ENCODE measurements at regions not wholly inside any gene's neighbourhood (a gene's known extent, or its start where the extent isn't known, plus 50 kb on each side); places are given as distances from the start of the nearest gene placed in this dataset.
A peak's percentile ranks its signal among the peaks of the same experiment; 100 is the strongest.
"Not testable (repeated sequence)": the region's sequence is repeated elsewhere in the genome, so short reads cannot be mapped to it uniquely, and the experiment has no call there.

GRCh38 chr14:46596236-46596635 lies 55.3 kb downstream of the RPL10L start:
- H3K36me3 ChIP-seq (ENCODE audit: control insufficient read depth, insufficient read depth, low read length), result no peaks in the 10 kb centered on the region
- H3K27ac ChIP-seq (ENCODE audit: low read length), result no peak overlapping the region
- H3K27me3 ChIP-seq (ENCODE audit: control insufficient read depth, insufficient read depth, low read length), result no peaks in the 10 kb centered on the region
- no peaks in the 10 kb centered on the region for H3K9me3 ChIP-seq (replicated peaks; ENCODE audit: control insufficient read depth, low read depth, low read length)
- no peaks in the 10 kb centered on the region for H3K4me1 ChIP-seq (ENCODE audit: control insufficient read depth, insufficient read depth, low read length)
- no peak overlapping the region for H3K4me3 ChIP-seq (ENCODE audit: low read length)
- DNase-seq, result peak; percentile 11

GRCh38 chr14:46582826-46583225 lies 68.8 kb downstream of the RPL10L start:
- no CpG with 5 or more reads among the region's 1 CpG for WGBS (ENCODE audit: insufficient coverage)
- Histone ChIP-seq H3K27ac (ENCODE audit: low read length) (no peak overlapping the region), H3K36me3 (ENCODE audit: control insufficient read depth, insufficient read depth, low read length) (no peaks in the 10 kb centered on the region), H3K4me3 (ENCODE audit: low read length) (no peak overlapping the region), H3K9me3 (replicated peaks; ENCODE audit: control insufficient read depth, low read depth, low read length) (no peaks in the 10 kb centered on the region), H3K27me3 (ENCODE audit: control insufficient read depth, insufficient read depth, low read length) (no peaks in the 10 kb centered on the region), H3K4me1 (ENCODE audit: control insufficient read depth, insufficient read depth, low read length) (no peaks in the 10 kb centered on the region)
- peak; percentile 5 for DNase-seq

- WGBS (ENCODE audit: insufficient coverage), result no CpG with 5 or more reads among the region's 5 CpGs
These were observed 70.4 kb downstream of the RPL10L start for GRCh38 chr14:46581036-46581671.

GRCh38 chr14:46574978-46575375 lies 76.6 kb downstream of the RPL10L start:
- Histone ChIP-seq H3K27me3 (ENCODE audit: control insufficient read depth, insufficient read depth, low read length) (no peaks in the 10 kb centered on the region), H3K27ac (ENCODE audit: low read length) (no peak overlapping the region), H3K9me3 (replicated peaks; ENCODE audit: control insufficient read depth, low read depth, low read length) (no peaks in the 10 kb centered on the region), H3K4me3 (ENCODE audit: low read length) (no peak overlapping the region), H3K36me3 (ENCODE audit: control insufficient read depth, insufficient read depth, low read length) (no peaks in the 10 kb centered on the region), H3K4me1 (ENCODE audit: control insufficient read depth, insufficient read depth, low read length) (no peaks in the 10 kb centered on the region)
- 83% methylated on average over 2 of the region's 2 CpGs for WGBS (ENCODE audit: insufficient coverage)
- DNase-seq, result no peak

More at GRCh38 chr14:46581036-46581671, 70.4 kb downstream of the RPL10L start:
- Histone ChIP-seq H3K4me1 (ENCODE audit: control insufficient read depth, insufficient read depth, low read length) (no peaks in the 10 kb centered on the region), H3K27me3 (ENCODE audit: control insufficient read depth, insufficient read depth, low read length) (no peaks in the 10 kb centered on the region), H3K4me3 (ENCODE audit: low read length) (no peak overlapping the region), H3K36me3 (ENCODE audit: control insufficient read depth, insufficient read depth, low read length) (no peaks in the 10 kb centered on the region), H3K9me3 (replicated peaks; ENCODE audit: control insufficient read depth, low read depth, low read length) (no peaks in the 10 kb centered on the region), H3K27ac (ENCODE audit: low read length) (no peak overlapping the region)
- DNase-seq, result peak; percentile 11

GRCh38 chr14:46574221-46574977 lies 77.2 kb downstream of the RPL10L start:
- 11% methylated on average over 1 of the region's 3 CpGs for WGBS (ENCODE audit: insufficient coverage)
- Histone ChIP-seq H3K9me3 (replicated peaks; ENCODE audit: control insufficient read depth, low read depth, low read length) (no peaks in the 10 kb centered on the region), H3K27ac (ENCODE audit: low read length) (no peak overlapping the region), H3K4me3 (ENCODE audit: low read length) (no peak overlapping the region), H3K4me1 (ENCODE audit: control insufficient read depth, insufficient read depth, low read length) (no peaks in the 10 kb centered on the region), H3K36me3 (ENCODE audit: control insufficient read depth, insufficient read depth, low read length) (no peaks in the 10 kb centered on the region), H3K27me3 (ENCODE audit: control insufficient read depth, insufficient read depth, low read length) (no peaks in the 10 kb centered on the region)
- no peak for DNase-seq

- Histone ChIP-seq H3K4me3 (ENCODE audit: low read length) (no peak overlapping the region), H3K9me3 (replicated peaks; ENCODE audit: control insufficient read depth, low read depth, low read length) (no peaks in the 10 kb centered on the region), H3K4me1 (ENCODE audit: control insufficient read depth, insufficient read depth, low read length) (no peaks in the 10 kb centered on the region), H3K36me3 (ENCODE audit: control insufficient read depth, insufficient read depth, low read length) (no peaks in the 10 kb centered on the region), H3K27ac (ENCODE audit: low read length) (no peak overlapping the region), H3K27me3 (ENCODE audit: control insufficient read depth, insufficient read depth, low read length) (no peaks in the 10 kb centered on the region)
- DNase-seq, result no peak
These were observed 78.1 kb downstream of the RPL10L start for GRCh38 chr14:46573498-46573897.

GRCh38 chr14:46571970-46572369 lies 79.6 kb downstream of the RPL10L start:
- no CpG with 5 or more reads among the region's 2 CpGs for WGBS (ENCODE audit: insufficient coverage)
- Histone ChIP-seq H3K4me3 (ENCODE audit: low read length) (no peak overlapping the region), H3K27ac (ENCODE audit: low read length) (no peak overlapping the region), H3K9me3 (replicated peaks; ENCODE audit: control insufficient read depth, low read depth, low read length) (no peaks in the 10 kb centered on the region), H3K4me1 (ENCODE audit: control insufficient read depth, insufficient read depth, low read length) (no peaks in the 10 kb centered on the region), H3K36me3 (ENCODE audit: control insufficient read depth, insufficient read depth, low read length) (no peaks in the 10 kb centered on the region), H3K27me3 (ENCODE audit: control insufficient read depth, insufficient read depth, low read length) (no peaks in the 10 kb centered on the region)
- DNase-seq, result no peak

GRCh38 chr14:46568161-46568560 lies 83.4 kb downstream of the RPL10L start:
- H3K36me3 ChIP-seq (ENCODE audit: control insufficient read depth, insufficient read depth, low read length); H3K27me3 ChIP-seq (ENCODE audit: control insufficient read depth, insufficient read depth, low read length); H3K4me1 ChIP-seq (ENCODE audit: control insufficient read depth, insufficient read depth, low read length); H3K27ac ChIP-seq (ENCODE audit: low read length); H3K4me3 ChIP-seq (ENCODE audit: low read length); H3K9me3 ChIP-seq (replicated peaks; ENCODE audit: control insufficient read depth, low read depth, low read length); DNase-seq: not testable (repeated sequence)
- WGBS (ENCODE audit: insufficient coverage), result no CpG with 5 or more reads among the region's 1 CpG

- Histone ChIP-seq H3K27me3 (ENCODE audit: control insufficient read depth, insufficient read depth, low read length) (no peaks in the 10 kb centered on the region), H3K4me3 (ENCODE audit: low read length) (no peak overlapping the region), H3K36me3 (ENCODE audit: control insufficient read depth, insufficient read depth, low read length) (no peaks in the 10 kb centered on the region), H3K27ac (ENCODE audit: low read length) (no peak overlapping the region), H3K9me3 (replicated peaks; ENCODE audit: control insufficient read depth, low read depth, low read length) (no peaks in the 10 kb centered on the region), H3K4me1 (ENCODE audit: control insufficient read depth, insufficient read depth, low read length) (no peaks in the 10 kb centered on the region)
- no CpG with 5 or more reads among the region's 9 CpGs for WGBS (ENCODE audit: insufficient coverage)
- no peak for DNase-seq
These were observed 100.7 kb downstream of the RPL10L start for GRCh38 chr14:46550836-46551235.

GRCh38 chr14:46540986-46541385 lies 110.6 kb downstream of the RPL10L start:
- H3K36me3 ChIP-seq (ENCODE audit: control insufficient read depth, insufficient read depth, low read length), result no peaks in the 10 kb centered on the region
- WGBS (ENCODE audit: insufficient coverage), result no CpG with 5 or more reads among the region's 2 CpGs
- no peaks in the 10 kb centered on the region for H3K4me1 ChIP-seq (ENCODE audit: control insufficient read depth, insufficient read depth, low read length)
- H3K27me3 ChIP-seq (ENCODE audit: control insufficient read depth, insufficient read depth, low read length), result no peaks in the 10 kb centered on the region
- no peak for DNase-seq
- no peak overlapping the region for H3K27ac ChIP-seq (ENCODE audit: low read length)
- no peaks in the 10 kb centered on the region for H3K9me3 ChIP-seq (replicated peaks; ENCODE audit: control insufficient read depth, low read depth, low read length)
- no peak overlapping the region for H3K4me3 ChIP-seq (ENCODE audit: low read length)

- Histone ChIP-seq H3K4me3 (ENCODE audit: low read length) (no peak overlapping the region), H3K27ac (ENCODE audit: low read length) (no peak overlapping the region), H3K9me3 (replicated peaks; ENCODE audit: control insufficient read depth, low read depth, low read length) (no peaks in the 10 kb centered on the region), H3K4me1 (ENCODE audit: control insufficient read depth, insufficient read depth, low read length) (no peaks in the 10 kb centered on the region), H3K27me3 (ENCODE audit: control insufficient read depth, insufficient read depth, low read length) (no peaks in the 10 kb centered on the region), H3K36me3 (ENCODE audit: control insufficient read depth, insufficient read depth, low read length) (no peaks in the 10 kb centered on the region)
- DNase-seq, result no peak
These were observed 132.5 kb downstream of the RPL10L start for GRCh38 chr14:46519121-46519520.

Data from muscle of leg (tissue), 3 donors.